ENCODE measurements at regions not wholly inside any gene's neighbourhood (a gene's known extent, or its start where the extent isn't known, plus 50 kb on each side); places are given as distances from the start of the nearest gene placed in this dataset.

- no peak for TF ChIP-seq CTCF (IDR thresholded peaks at IDR 0.05)
Measured at GRCh38 chr6:88520017-88520338, 353.8 kb upstream of the CNR1 start.

DNA sequence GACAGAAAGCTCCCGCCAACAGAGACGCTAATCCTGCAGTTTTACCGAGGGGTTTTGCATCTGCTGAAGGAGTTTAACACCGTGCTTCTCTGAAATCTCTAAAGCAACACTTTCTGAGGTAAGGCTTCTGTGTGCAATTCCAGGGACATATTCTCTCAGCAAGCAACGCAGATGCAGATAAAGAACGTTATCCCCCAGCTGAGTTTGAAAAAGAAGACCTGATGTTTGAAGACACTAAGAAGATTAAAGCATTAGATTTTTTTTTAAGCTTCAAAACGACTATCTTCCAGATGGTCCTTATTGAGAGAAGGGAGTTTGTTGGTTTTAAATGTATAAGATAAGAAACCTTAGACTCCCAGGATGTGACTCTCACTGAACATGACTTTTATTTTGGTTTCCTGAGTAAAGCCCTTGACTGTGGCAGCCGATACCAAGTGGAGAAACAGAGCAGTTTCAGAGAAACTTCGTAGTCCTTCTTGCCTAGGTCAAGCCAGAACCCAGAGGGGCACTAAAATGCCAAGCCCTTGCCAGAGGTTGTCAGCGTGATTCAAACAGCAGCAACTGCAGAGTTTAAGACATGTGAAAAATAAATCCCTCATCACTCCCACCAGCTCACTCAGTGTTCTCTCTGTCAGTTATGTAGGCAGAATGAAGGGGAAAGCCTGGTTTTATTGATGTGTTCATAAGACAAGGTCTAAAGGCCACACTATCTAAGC, 353.3 kb upstream of the CNR1 start:
- TF ChIP-seq CTCF (IDR thresholded peaks at IDR 0.05) = no peak

- TF ChIP-seq CTCF (IDR thresholded peaks at IDR 0.05) = no peak
Measured at GRCh38 chr6:88517737-88518136, 351.6 kb upstream of the CNR1 start.

GRCh38 chr6:88513920-88514319, 347.8 kb upstream of the CNR1 start:
- TF ChIP-seq CTCF (IDR thresholded peaks at IDR 0.05) = no peak

GRCh38 chr6:88513471-88513870, 347.3 kb upstream of the CNR1 start:
- no peak for TF ChIP-seq CTCF (IDR thresholded peaks at IDR 0.05)

DNA sequence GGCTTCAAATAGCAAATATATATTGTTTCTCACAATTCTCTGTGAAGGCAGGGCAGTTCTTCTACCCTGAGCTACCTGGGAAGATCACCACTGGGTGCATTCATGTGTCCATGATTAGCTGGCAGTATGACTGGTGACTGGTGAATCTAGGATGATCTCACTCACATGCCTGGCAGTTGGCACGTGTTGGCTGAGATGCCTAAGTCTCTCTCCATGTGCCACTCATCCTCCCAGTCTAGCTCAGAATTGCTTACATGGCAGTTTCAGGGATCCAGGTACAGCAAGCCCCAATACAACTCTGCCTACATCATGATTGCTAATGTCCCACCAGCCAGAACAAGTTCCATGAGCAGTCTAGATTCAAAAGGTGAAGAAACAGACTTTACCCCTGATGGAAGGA, 346.8 kb upstream of the CNR1 start:
- no peak for TF ChIP-seq CTCF (IDR thresholded peaks at IDR 0.05)

- TF ChIP-seq CTCF (IDR thresholded peaks at IDR 0.05) = no peak
Measured at GRCh38 chr6:88502391-88502790, 336.2 kb upstream of the CNR1 start.
